AG09319 (cell line): ENCODE measurements at regions not wholly inside any gene's neighbourhood (a gene's known extent, or its start where the extent isn't known, plus 50 kb on each side); places are given as distances from the start of the nearest gene placed in this dataset.

Experiments
- DNase-seq: peaks from one replicate; pipeline ENCODE4 v3.0.0-alpha.2; 2010; ENCODE audit warnings: low read depth; ENCODE audit errors: extremely low read depth
- CTCF ChIP-seq: IDR thresholded peaks from 2 replicates; pipeline ENCODE4 v1.5.1; 2011; ENCODE audit warnings: low read depth, mild to moderate bottlenecking, inconsistent platforms, low read length, moderate library complexity

- TF ChIP-seq CTCF = no peak
- no peak for DNase-seq
These were observed 215.6 kb downstream of the PDCD6IP start for GRCh38 chr3:34013818-34014570.

- DNase-seq = no peak
- peak; percentile 21 for TF ChIP-seq CTCF
These were observed 217.0 kb downstream of the PDCD6IP start for GRCh38 chr3:34015204-34016142.

- DNase-seq = no peak
- TF ChIP-seq CTCF = no peak
These were observed 218.6 kb downstream of the PDCD6IP start for GRCh38 chr3:34016925-34017587.

GRCh38 chr3:34017757-34018156 lies 219.3 kb downstream of the PDCD6IP start:
- TF ChIP-seq CTCF = no peak
- DNase-seq = no peak

- DNase-seq = no peak
- no peak for TF ChIP-seq CTCF
These were observed 220.7 kb downstream of the PDCD6IP start for GRCh38 chr3:34019158-34019557.

- TF ChIP-seq CTCF = no peak
- no peak for DNase-seq
These were observed 221.7 kb downstream of the PDCD6IP start for GRCh38 chr3:34020170-34020569.
